Retina (tissue), 1 donor: ENCODE measurements at regions not wholly inside any gene's neighbourhood (a gene's known extent, or its start where the extent isn't known, plus 50 kb on each side); places are given as distances from the start of the nearest gene placed in this dataset.
"Not testable (repeated sequence)": the region's sequence is repeated elsewhere in the genome, so short reads cannot be mapped to it uniquely, and the experiment has no call there.

Experiments
- DNase-seq: peaks from one replicate; pipeline ENCODE4 v3.0.0-alpha.2; 2016

DNA sequence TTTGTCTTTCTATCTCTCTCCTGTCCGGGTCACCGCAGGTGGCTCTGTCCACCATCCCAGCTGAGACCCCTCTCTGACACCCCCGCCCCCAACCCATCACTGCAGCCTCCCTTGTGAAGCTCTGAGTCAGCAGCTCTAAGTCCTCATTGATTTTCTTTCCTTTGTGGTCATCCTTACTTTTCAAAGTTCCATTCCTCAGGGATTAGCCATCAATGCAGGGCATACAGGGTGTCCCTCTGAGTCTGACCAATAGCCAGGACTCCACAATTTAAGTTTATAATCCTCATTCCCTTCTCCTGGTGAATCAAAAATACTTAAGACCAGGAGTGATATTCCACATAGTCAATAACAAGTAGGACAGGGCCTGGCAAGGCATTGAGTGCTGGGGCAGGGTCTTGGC lies 333.3 kb upstream of the CNR1 start:
- DNase-seq, result no peak

GRCh38 chr6:88497403-88497802 lies 331.3 kb upstream of the CNR1 start:
- not testable (repeated sequence) for DNase-seq

- DNase-seq, result no peak
These were observed 328.4 kb upstream of the CNR1 start for GRCh38 chr6:88494401-88495140.

- DNase-seq, result no peak
These were observed 327.6 kb upstream of the CNR1 start for GRCh38 chr6:88493717-88494116.

DNA sequence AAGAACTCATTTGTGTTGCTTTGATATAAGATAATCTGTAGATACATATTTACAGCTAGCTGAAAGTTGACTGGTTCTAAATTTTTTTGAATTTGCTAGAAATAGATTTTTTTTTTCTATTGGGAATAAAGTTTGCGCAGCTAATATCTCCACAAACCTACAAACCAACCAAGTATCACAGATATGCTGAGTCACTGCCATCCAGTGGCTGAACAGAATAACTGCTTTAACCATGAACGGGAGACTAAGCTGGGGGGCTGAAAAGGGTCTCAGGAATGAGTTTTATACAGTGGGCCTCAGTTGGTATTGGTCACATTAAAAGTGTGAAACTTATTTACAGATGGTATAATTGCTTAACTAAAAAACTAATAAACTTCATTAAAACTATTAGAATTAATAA lies 326.7 kb upstream of the CNR1 start:
- no peak for DNase-seq

- DNase-seq, result no peak
These were observed 326.1 kb upstream of the CNR1 start for GRCh38 chr6:88492241-88492640.

GRCh38 chr6:88491266-88491880 lies 325.2 kb upstream of the CNR1 start:
- DNase-seq, result no peak

DNA sequence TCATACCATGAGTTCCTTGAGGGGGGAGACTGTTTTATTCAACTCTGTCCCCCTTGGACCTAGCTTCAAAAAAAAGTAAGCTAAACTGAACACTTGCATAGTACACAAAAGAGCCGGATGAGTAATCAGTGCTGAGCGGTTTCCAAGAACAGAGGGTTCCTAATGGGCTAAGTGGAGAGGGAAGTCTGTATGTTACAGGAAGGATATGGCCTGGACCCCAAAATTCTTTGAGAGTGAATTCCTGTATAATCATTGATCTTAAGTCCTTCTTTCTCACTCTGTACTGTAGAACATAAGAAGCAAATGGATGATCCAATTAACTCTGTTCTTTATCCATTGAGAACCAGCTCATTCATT lies 324.7 kb upstream of the CNR1 start:
- DNase-seq, result no peak

- no peak for DNase-seq
These were observed 324.2 kb upstream of the CNR1 start for GRCh38 chr6:88490195-88490907.

DNA sequence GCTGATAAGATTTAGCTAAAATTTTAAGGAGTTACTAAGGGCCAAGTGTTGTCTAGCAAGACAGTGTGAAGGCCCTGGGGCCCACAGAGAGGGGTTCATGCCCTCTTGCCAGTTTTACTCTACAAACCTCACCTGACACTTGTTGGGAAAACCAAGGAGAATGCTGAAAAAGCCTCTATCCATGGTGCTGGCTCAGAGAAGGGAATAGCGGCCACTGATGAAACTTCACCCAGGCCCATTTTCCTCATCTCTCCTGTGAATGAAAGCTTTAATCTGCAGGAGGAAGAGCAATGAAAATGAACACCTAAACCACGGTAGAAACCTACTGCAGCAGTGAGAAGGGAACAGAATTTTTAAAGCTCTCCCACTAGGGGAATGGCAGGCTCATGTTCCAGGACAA lies 317.3 kb upstream of the CNR1 start:
- DNase-seq, result no peak

DNA sequence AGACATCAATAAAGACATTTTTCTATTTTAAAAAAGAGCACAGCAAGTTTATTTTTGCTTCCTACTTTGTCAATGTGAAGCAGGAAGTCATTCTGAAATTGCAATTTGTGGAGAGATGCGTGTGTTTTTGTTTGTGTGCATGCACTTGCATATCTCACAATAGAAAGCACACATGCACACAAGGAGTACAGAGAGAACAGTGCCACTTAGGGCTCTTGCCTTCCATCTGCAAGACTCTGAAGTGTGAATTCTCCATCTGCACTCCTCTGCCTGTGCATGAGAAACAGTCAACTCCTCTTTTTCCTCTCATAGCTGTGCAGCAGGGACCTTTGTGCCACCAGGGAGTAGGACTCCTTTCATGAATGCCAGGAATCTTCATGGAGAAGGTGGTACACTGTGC lies 316.3 kb upstream of the CNR1 start:
- DNase-seq, result no peak

- peak; percentile 10 for DNase-seq
These were observed 315.4 kb upstream of the CNR1 start for GRCh38 chr6:88481519-88481918.

DNA sequence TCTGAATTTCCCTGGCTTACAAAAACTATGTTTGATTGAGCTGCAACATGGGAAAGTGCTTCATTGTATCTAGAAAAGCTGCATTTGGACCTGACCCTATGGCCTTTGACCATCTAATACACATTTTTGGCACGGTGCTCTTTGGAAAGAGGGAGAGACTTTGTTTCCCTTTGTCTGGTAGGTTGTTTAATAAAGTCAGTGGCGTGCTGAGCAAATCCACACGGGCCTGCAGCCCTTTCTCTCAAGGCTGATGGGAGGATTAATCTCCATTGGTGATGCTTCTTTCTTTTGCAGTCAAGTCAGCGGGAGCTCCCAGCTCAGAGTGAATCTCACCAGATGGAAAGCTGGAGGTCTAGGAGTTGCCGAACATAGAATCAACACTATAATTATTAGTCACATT lies 314.7 kb upstream of the CNR1 start:
- peak; percentile 7 for DNase-seq

DNA sequence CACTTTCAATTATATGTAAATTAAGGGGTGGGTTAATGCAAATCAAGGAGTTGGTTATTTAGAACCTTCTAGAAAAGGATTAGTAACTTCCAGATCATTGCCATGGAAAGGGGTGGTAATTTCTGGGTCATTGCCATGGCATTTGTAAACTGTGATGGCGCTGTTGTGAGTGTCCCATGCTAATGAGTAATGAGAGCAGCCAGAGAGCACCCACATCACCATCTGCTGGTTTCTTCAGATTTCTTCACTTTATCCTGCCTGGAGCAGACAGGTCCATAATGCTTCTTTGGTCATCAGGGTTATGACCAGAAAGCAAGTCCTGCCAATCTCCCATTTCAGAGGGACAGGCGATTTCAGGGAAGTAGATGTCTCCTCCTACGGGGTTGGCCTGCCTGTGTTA lies 311.3 kb upstream of the CNR1 start:
- DNase-seq, result no peak

GRCh38 chr6:88476388-88476787 lies 310.2 kb upstream of the CNR1 start:
- no peak for DNase-seq

GRCh38 chr6:88474720-88475119 lies 308.6 kb upstream of the CNR1 start:
- no peak for DNase-seq

- DNase-seq, result no peak
These were observed 307.4 kb upstream of the CNR1 start for GRCh38 chr6:88473589-88473988.

- DNase-seq, result peak; percentile 53
These were observed 306.8 kb upstream of the CNR1 start for GRCh38 chr6:88472851-88473525.

DNA sequence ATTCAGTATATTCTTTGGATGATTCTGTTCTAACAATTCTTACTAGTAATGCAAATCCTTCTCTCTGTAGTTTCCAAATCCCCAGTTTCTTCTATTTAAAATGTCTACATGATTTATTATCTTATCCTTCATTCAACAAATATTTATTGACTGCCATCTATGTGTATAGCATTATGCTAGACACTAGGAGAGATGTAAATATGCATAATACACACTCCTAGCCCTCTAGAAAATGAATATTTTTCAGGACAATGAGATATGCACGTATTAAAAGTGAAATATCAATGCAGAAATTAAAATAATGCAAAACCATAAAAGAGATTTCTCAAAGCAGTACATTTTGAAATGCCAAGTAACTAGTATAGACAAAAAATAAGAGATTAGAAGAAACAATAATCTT lies 293.5 kb upstream of the CNR1 start:
- DNase-seq, result no peak

DNA sequence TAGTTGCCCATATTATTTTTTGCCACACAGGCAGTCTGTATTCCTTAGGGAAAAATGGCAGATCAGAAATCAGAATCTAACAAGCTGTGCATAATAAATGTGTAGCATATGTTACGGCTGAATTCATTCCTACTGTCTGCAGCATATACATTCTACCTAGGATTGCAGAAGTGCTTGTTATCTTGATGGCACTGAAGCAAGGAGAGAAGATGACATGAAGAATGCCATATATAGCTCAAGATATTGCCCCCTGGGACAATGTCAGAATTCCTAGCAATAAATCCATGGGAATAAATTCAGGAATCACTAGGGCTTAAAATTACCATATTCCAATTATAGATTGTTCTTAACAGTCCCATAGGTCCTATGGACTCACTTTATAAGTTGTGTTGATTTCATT lies 293.0 kb upstream of the CNR1 start:
- DNase-seq, result no peak

DNA sequence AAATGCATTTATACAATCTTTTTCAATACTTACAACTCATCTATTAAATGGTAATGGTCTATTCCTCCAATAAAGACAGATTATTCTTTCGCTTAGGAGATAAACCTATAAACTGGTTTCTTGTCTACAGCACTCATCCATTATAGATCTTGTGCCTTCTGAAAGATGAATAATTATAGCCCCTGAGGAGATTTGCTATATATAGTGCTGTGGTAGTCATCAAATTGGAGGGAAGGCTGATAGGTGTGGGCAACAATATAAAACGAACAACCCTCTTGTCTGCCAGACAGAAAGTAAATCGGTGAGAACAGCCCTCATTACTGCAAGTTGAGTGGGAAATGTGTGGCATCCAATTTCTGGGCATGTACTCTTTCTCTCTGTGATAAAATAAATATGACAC lies 292.5 kb upstream of the CNR1 start:
- DNase-seq, result no peak

GRCh38 chr6:88456221-88456859 lies 290.2 kb upstream of the CNR1 start:
- DNase-seq, result no peak

DNA sequence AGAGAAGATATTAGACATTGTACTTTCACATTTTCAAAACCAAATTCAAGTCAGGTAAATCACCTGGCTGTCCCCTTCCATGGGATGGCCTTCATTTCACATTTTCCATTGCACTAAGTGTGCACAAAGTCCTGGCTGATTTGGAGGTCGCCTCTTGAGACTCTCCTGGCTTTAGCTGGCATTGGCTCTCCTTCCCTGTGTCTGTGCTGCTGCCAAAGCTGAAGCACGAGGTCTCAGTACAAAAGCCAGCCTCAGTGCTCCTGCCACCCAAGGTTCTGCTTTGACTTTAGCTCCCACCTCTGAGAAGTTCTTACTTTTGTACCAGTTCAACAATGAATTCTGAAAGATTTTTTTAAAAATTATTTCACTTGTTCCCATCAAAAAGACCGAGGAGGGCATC lies 289.2 kb upstream of the CNR1 start:
- no peak for DNase-seq
